Forelimb muscle (tissue), 1 donor: ENCODE measurements at regions not wholly inside any gene's neighbourhood (a gene's known extent, or its start where the extent isn't known, plus 50 kb on each side); places are given as distances from the start of the nearest gene placed in this dataset.
A peak's percentile ranks its signal among the peaks of the same experiment; 100 is the strongest.
"Not testable (repeated sequence)": the region's sequence is repeated elsewhere in the genome, so short reads cannot be mapped to it uniquely, and the experiment has no call there.

ENCODE experiments used
- DNase-seq: peaks from one replicate; pipeline ENCODE4 v3.0.0-alpha.2; 2013; ENCODE audit warnings: low read depth

DNA sequence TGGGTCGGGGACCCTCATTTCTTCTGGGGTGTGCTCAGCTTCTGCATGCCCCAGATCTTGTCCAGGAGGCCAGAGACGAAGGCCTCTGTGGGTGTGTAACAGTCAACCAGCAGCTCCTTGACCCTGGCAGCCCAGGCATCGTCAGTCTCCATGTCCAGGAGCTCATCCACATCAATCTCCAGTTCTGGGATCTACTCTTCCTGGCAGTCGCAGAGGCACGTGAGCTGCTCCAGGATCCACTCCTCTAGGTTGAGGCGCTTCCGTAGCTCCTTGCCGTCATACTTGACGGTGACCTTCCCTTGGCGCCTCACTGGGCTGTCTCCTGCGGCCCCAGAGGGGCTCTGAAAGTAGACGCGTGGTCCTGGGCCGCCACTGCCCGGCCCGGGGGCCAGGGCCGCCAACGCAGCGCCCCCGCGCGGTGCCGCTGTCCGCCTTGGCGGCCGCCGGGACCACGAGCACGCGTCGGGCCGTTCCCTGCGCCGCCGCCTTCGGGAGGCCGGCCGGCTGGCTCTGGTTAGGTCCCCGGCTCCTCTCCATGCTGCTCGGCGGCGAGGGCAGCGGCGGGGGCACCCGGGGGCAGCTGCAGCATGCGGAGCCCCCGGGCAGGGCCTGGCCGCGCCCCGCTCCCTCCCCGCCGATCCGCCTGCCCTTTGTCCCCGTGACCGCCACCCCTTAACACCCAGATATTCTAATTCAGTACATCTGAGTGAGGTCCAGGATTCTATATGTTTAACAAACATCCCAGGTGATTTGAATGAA is 170.5 kb downstream of the SEPTIN7 start:
- no peak for DNase-seq

- peak; percentile 51 for DNase-seq
These were observed 175.1 kb downstream of the SEPTIN7 start for GRCh38 chr7:35975851-35976454.

- DNase-seq = not testable (repeated sequence)
These were observed 174.0 kb upstream of the EEPD1 start for GRCh38 chr7:35978816-35979640.

DNA sequence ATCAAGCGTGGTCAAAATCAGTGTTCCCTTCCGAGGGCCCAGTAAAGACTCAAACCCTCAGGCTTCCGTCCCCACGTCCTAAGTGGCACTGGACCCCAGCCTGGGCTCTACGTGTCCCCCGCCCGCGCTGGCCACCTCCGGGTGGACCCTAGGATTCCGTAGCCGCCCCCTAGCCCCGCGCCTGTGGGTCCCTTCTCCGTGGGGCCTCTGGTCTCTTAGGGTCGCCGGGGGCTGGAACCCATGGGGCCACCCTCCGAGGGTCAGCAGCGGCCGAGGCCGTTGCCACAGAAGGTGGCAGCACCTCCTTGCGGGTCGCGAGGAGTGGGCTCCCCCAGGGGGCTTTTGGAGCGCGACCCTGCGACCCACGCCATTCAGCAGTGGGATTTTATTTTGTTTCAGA is 170.5 kb upstream of the EEPD1 start:
- no peak for DNase-seq

DNA sequence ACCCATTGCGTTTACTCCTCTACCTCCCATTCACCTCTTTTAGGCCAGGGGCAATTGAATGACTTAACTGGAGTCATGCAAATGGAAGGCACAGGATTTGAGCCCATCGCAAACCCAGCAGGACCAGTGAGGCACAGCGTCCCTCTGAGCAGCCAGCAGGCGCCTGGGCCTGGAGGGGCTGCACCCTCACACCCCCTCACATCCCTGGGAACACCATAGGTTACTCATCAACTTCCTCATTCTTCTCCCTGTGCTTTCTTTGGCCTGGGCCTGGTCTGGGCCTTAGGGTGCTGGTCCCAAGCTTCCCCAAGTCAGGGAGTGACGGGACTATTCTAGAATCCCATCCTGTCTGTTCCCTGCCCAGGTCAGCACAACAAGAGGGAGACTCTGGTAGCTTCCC is 169.4 kb upstream of the EEPD1 start:
- no peak for DNase-seq

GRCh38 chr7:35985126-35985754 is 167.8 kb upstream of the EEPD1 start:
- peak; percentile 29 for DNase-seq

DNA sequence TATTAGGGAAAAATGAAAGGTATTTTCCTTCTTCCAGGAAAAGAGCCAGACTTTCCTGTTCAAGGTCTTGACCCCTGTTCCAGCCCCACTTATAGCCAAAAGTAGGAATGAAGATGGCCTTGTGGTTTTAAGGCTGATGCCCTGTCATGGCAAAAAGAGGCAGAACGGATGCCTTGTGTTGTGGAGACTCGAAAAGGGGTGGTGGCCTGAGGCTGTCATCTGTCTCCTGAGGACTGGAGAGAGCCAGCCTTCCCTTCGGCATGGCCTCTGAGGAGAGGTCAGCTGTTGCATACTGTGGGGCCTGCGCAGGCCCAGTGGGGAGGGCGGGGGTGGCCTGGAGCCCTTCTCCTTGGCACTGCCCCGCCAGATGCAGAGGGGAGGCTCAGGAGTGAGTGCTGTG is 166.0 kb upstream of the EEPD1 start:
- DNase-seq = no peak

- no peak for DNase-seq
These were observed 164.9 kb upstream of the EEPD1 start for GRCh38 chr7:35988105-35988504.

DNA sequence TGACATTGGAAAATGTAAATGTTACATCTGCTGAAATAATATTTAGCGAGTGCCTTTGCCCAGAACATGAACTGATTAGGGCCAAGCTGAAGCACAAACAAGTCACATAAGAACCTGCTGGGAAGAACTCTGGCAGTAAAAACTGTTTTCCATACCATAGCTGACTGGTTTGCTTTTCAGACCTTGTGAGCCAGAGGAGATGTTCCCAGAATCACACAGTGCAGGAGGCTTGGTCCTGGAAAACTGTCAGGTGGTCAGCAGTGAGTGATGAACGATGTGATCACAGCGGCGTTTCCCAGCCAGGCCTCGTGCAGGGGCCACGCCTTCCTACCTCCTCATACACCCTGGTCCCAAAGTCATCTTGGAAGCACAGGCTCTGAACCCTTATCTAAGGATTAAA is 164.2 kb upstream of the EEPD1 start:
- DNase-seq = peak; percentile 49

- DNase-seq = no peak
These were observed 161.4 kb upstream of the EEPD1 start for GRCh38 chr7:35991511-35992232.

DNA sequence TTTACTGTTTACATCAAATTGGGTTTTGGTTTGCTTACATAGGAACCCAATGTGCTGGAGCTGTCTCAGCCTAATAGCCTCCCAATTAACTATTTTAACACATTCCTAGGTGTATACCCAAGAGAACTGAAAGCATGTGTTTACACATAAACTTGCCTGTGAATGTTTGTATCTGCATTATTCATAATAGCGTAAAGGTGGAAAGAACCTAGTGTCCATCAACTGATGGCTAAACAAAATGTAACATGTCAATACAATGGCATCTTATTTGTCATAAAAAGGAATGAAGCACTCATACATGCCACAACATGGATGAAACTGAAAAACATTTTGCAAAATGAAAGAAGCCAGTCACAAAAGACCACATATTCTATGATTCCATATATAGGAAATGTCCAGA is 160.6 kb upstream of the EEPD1 start:
- DNase-seq = no peak

DNA sequence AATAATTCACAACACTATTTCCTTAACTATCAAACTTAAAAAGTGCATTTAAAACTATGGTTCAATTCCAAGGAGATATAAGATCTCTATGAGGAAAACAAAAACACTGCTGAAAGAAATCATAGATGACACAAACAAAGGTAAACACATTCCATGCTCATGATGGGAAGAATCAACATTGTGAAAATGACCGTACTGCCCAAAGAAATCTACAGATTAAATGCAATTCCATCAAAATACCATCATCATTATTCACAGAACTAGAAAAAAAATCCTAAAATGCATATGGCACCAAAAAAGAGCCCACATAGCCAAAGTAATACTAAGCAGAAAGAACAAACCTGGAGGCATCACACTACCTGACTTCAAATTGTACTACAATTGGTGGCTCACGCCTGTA is 159.9 kb upstream of the EEPD1 start:
- DNase-seq = no peak

GRCh38 chr7:35993676-35994606 is 159.1 kb upstream of the EEPD1 start:
- DNase-seq = no peak

DNA sequence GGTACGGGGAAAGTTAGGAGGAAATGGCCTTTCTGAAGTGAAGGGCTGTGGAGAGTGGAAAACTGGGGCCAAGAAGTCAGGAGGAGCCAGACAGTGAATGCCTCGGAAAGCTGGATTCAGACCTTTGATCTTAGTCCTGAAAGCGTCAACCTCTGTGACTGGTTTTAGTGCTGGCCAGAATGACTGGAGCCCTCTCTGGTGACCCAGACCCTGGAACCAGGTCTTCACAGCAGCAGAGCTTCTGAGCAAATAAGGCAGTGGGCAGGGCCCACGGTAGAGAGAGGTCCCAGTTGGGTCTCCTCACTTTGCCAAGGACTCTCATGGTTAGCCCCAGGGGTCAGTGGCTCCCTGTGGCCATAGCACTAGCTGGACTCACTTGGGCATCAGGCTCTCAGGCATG is 157.7 kb upstream of the EEPD1 start:
- DNase-seq = no peak

DNA sequence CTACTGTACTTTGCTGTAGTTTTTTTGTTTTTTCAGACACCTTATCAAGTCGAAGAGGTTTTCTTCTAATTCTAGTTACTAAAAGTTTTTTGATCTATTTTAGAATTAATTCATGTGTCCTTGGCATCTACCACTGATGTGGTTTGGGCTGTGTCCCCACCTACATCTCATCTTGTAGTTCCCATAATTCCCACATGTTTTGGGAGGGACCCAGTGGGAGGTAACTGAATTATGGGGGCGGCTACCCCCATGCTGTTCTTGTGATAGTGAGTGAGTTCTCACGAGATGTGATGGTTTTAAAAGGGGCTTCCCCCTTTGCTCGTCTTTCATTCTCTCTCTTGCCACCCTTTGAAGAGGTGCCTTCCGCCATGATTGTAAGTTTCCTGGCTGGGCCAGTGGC is 154.6 kb upstream of the EEPD1 start:
- DNase-seq = no peak

- DNase-seq = no peak
These were observed 151.5 kb upstream of the EEPD1 start for GRCh38 chr7:36001546-36001945.

DNA sequence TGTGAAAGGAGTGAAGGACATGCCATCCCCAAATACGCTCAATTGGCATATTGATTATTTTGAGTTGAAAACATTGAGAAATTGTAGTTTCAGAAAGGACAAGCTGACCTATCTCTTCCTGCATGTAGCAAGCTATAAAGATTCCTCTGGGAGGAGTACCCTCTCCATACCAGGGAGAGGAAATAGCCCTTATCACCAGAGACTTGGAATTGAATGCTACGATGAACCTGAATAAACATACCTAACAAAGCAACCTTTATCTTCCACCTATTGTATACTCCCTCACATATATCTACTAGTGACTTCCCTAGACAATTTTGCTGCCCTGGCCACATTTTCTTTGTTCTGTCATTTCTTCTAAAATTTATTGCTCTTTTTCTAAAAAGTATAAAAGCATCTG is 150.2 kb upstream of the EEPD1 start:
- no peak for DNase-seq

DNA sequence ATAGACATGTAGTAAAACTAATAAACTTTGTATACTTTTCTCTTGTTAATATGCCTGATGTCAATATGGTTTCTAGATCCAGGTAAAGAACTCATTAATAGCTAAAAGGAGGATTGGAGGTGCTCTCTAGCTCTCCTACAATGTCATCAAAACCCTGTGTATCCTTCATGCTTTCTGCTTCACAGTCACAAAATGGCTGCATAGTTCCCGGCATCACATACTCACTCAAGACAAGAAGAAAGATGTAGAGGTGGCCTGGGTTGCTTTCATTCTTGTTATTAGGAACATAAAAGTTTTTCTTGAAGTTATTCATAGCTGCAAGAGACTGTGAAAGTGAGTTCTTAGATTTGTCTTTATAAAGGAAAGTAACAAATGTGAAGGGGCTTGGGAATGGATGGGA is 149.7 kb upstream of the EEPD1 start:
- no peak for DNase-seq

DNA sequence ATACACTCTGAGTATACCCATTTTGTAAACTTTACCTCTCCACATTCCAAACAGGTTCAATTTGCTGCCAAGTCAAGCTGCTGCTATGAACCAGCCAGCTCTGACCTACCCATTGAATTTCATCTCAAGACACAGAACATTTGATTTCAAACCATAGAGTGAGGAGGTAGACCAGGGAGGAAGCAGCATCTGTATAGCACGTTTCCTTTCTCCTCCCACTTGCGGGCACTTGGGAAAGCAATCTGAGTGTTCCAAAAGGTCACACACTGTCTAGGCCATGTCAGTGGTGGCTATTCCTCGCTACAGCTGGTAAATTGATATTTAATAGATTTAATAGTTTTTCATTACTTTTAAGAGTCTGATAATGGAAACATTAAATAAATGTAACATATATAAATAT is 147.8 kb upstream of the EEPD1 start:
- DNase-seq = no peak

DNA sequence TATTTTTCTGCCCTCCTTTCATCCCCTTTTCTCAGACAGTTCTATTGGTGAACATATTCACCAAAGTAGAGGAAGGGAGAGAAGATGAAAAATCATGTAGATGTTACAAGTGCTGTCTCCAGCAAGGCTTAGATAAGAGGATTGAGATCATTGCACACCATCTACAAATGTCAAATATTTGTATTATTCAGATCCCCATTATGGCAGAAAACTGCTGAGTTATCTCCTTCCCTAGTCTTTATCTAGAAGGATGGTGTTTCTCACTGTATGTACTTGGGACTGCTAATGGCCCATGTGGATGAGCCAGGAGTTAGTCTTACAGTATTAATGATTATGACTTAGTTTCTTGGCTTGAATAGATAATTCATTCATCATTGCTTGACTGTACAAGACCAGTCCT is 147.2 kb upstream of the EEPD1 start:
- DNase-seq = no peak
